ENCODE measurements at regions not wholly inside any gene's neighbourhood (a gene's known extent, or its start where the extent isn't known, plus 50 kb on each side); places are given as distances from the start of the nearest gene placed in this dataset.
"Not testable (repeated sequence)": the region's sequence is repeated elsewhere in the genome, so short reads cannot be mapped to it uniquely, and the experiment has no call there.

DNA sequence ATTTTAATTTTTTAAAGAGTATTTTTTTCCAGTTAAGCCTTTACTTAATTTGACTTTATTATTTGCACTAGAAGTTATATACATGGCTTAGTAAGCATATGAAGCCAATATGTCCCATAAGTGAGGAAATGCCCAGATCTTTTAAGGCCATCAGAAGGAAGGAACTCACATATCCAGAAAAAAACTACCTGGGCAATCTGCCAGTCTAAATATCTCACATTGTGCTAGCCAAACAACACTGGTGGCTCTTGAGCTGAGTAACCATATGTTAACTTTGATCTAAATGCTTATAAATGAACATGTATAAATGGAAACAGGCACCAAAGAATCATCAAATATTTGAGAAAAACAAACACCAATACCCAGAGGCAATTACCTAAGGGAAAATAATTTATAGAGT is 138.6 kb upstream of the APOOL start:
- Mint-ChIP-seq H3K4me1 (no peaks in the 10 kb centered on the region), H3K36me3 (ENCODE audit: low read depth) (no peaks in the 10 kb centered on the region), H3K4me3 (no peak overlapping the region), H3K9me3 (peaks cover 50% of the 10 kb centered on the region), H3K27me3 (ENCODE audit: insufficient read depth) (no peaks in the 10 kb centered on the region), H3K27ac (no peak overlapping the region)
- Histone ChIP-seq H3K4me3 (ENCODE audit: low read length) (no peak overlapping the region), H3K9ac (ENCODE audit: extremely low read depth, low read length, poor library complexity, severe bottlenecking) (no peak overlapping the region), H3K4me1 (ENCODE audit: control insufficient read depth, insufficient read depth, low read length) (no peaks in the 10 kb centered on the region), H3K27me3 (ENCODE audit: control insufficient read depth, insufficient read depth, low read length, poor library complexity, severe bottlenecking) (no peaks in the 10 kb centered on the region), H3K36me3 (ENCODE audit: control insufficient read depth, insufficient read depth, low read length) (no peaks in the 10 kb centered on the region), H3K27ac (ENCODE audit: low read depth, low read length) (no peak overlapping the region), H3K9me3 (ENCODE audit: control insufficient read depth, low read length) (no peaks in the 10 kb centered on the region)
- no peak for DNase-seq
- TF ChIP-seq, protein P1, sequence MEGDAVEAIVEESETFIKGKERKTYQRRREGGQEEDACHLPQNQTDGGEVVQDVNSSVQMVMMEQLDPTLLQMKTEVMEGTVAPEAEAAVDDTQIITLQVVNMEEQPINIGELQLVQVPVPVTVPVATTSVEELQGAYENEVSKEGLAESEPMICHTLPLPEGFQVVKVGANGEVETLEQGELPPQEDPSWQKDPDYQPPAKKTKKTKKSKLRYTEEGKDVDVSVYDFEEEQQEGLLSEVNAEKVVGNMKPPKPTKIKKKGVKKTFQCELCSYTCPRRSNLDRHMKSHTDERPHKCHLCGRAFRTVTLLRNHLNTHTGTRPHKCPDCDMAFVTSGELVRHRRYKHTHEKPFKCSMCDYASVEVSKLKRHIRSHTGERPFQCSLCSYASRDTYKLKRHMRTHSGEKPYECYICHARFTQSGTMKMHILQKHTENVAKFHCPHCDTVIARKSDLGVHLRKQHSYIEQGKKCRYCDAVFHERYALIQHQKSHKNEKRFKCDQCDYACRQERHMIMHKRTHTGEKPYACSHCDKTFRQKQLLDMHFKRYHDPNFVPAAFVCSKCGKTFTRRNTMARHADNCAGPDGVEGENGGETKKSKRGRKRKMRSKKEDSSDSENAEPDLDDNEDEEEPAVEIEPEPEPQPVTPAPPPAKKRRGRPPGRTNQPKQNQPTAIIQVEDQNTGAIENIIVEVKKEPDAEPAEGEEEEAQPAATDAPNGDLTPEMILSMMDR (conservative IDR thresholded peaks at IDR 0.05) = no peak

DNA sequence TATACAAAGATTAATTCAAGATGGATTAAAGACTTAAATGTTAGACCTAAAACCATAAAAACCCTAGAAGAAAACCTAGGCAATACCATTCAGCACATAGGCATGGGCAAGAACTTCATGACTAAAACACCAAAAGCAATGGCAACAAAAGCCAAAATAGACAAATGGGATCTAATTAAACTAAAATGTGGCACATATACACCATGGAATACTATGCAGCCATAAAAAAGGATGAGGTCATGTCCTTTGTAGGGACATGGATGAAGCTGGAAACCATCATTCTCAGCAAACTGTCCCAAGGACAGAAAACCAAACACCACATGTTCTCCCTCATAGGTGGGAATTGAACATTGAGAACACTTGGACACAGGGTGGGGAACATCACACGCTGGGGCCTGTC is 133.4 kb upstream of the APOOL start:
- H3K4me3 ChIP-seq (ENCODE audit: low read length); H3K27me3 ChIP-seq (ENCODE audit: control insufficient read depth, insufficient read depth, low read length, poor library complexity, severe bottlenecking); DNase-seq; H3K27ac ChIP-seq (ENCODE audit: low read depth, low read length); H3K4me3 Mint-ChIP-seq; H3K4me1 ChIP-seq (ENCODE audit: control insufficient read depth, insufficient read depth, low read length); H3K4me1 Mint-ChIP-seq; H3K27me3 Mint-ChIP-seq (ENCODE audit: insufficient read depth); H3K27ac Mint-ChIP-seq; H3K36me3 ChIP-seq (ENCODE audit: control insufficient read depth, insufficient read depth, low read length); H3K9ac ChIP-seq (ENCODE audit: extremely low read depth, low read length, poor library complexity, severe bottlenecking); H3K9me3 ChIP-seq (ENCODE audit: control insufficient read depth, low read length); H3K36me3 Mint-ChIP-seq (ENCODE audit: low read depth): not testable (repeated sequence)
- WGBS, 2 experiments (ENCODE audit: insufficient coverage in 1 of 2, insufficient read length in 1 of 2) = 83 to 100% methylated on average over 1 of the region's 1 CpG
- peaks cover 32% of the 10 kb centered on the region for H3K9me3 Mint-ChIP-seq

DNA sequence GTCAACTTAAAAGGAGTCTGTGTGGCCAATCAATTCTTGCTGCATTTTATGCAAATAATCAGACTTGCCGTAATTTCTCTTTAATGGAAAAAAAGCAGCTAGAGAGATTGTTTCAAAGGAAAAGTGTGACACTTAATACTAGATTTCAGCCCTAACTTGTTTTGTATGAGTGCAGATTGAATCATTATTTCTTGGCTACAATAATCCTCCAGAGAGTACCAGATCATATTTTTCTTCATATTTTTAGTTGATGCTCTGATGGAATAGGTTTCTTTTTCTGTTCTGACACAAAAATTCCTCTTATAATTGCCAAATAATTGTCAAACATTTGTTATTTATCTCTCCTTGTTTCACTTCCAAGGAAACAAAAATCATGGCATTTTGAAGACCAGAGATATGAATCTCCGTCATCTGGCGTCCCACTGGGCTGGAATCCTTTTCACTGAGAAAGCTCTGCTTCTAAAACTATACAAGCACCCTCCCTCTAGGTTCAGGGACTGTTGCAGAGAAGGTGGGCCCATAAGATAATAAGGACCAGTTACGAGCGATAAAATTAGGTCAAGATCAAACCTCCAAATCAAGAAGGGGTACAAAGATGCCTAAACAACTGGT is 131.4 kb upstream of the APOOL start:
- H3K27ac Mint-ChIP-seq; H3K36me3 ChIP-seq (ENCODE audit: control insufficient read depth, insufficient read depth, low read length); H3K27ac ChIP-seq (ENCODE audit: low read depth, low read length); H3K4me1 Mint-ChIP-seq; H3K27me3 Mint-ChIP-seq (ENCODE audit: insufficient read depth); H3K4me3 Mint-ChIP-seq; DNase-seq; H3K4me3 ChIP-seq (ENCODE audit: low read length); H3K9me3 ChIP-seq (ENCODE audit: control insufficient read depth, low read length); H3K27me3 ChIP-seq (ENCODE audit: control insufficient read depth, insufficient read depth, low read length, poor library complexity, severe bottlenecking); H3K9ac ChIP-seq (ENCODE audit: extremely low read depth, low read length, poor library complexity, severe bottlenecking); H3K36me3 Mint-ChIP-seq (ENCODE audit: low read depth); H3K4me1 ChIP-seq (ENCODE audit: control insufficient read depth, insufficient read depth, low read length): not testable (repeated sequence)
- peaks cover 35% of the 10 kb centered on the region for H3K9me3 Mint-ChIP-seq
- 90 to 100% methylated on average over 1 to 3 of the region's 5 CpGs for WGBS, 2 experiments (ENCODE audit: insufficient coverage in 1 of 2, insufficient read length in 1 of 2)

DNA sequence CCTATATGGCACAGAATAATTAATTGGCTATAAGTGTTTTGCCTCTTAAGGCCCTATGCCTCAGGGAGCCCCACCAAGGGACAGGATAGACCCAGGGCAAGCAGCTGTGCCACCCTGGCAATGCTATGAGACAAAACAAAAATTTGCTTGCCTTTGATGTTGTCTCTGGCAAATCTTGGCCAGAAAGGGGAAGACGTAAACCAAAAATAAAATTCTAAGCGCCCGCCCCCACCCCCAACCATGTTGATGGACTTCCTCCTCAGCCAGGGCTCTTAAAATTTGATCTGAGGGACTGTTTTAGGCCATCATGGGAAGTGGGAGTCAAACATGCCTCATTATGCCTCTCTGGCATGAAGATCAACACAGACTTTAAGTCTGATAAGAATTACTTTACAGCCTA is 130.5 kb upstream of the APOOL start:
- H3K27ac ChIP-seq (ENCODE audit: low read depth, low read length) = no peak overlapping the region
- no peaks in the 10 kb centered on the region for H3K27me3 ChIP-seq (ENCODE audit: control insufficient read depth, insufficient read depth, low read length, poor library complexity, severe bottlenecking)
- Mint-ChIP-seq H3K36me3 (ENCODE audit: low read depth) (no peaks in the 10 kb centered on the region), H3K4me1 (no peaks in the 10 kb centered on the region), H3K27me3 (ENCODE audit: insufficient read depth) (no peaks in the 10 kb centered on the region), H3K9me3 (peaks cover 40% of the 10 kb centered on the region), H3K27ac (no peak overlapping the region), H3K4me3 (no peak overlapping the region)
- no peak overlapping the region for H3K9ac ChIP-seq (ENCODE audit: extremely low read depth, low read length, poor library complexity, severe bottlenecking)
- WGBS, 2 experiments (ENCODE audit: insufficient coverage in 1 of 2, insufficient read length in 1 of 2) = 90% methylated on average over 3 of the region's 3 CpGs; no CpG with 5 or more reads in 1 of the 2 experiments
- no peak overlapping the region for H3K4me3 ChIP-seq (ENCODE audit: low read length)
- DNase-seq = no peak
- no peaks in the 10 kb centered on the region for H3K9me3 ChIP-seq (ENCODE audit: control insufficient read depth, low read length)
- no peaks in the 10 kb centered on the region for H3K36me3 ChIP-seq (ENCODE audit: control insufficient read depth, insufficient read depth, low read length)
- TF ChIP-seq, protein P1 (conservative IDR thresholded peaks at IDR 0.05) = no peak
- H3K4me1 ChIP-seq (ENCODE audit: control insufficient read depth, insufficient read depth, low read length) = no peaks in the 10 kb centered on the region
